Body of pancreas (tissue), 4 donors: ENCODE measurements at regions not wholly inside any gene's neighbourhood (a gene's known extent, or its start where the extent isn't known, plus 50 kb on each side); places are given as distances from the start of the nearest gene placed in this dataset.

Experiments used
- POLR2A ChIP-seq, 3 donors: fragments of 450-650 bp; IDR thresholded peaks; one replicate each; pipeline ENCODE4 v1.6.1; 2016; ENCODE audit warnings: antibody characterized with exemption in 3 of 3, mild to moderate bottlenecking in 2 of 3
- TF ChIP-seq, protein P1 (sequence below), 7 experiments: fragments of 450-650 bp in 4 of 7; fragments of 200-600 bp in 3 of 7; sonication (generic) in 3 of 7; IDR thresholded peaks; one replicate each; pipeline ENCODE4 v1.5.1; 2016 to 2019; ENCODE audit warnings: antibody characterized with exemption in 7 of 7

DNA sequence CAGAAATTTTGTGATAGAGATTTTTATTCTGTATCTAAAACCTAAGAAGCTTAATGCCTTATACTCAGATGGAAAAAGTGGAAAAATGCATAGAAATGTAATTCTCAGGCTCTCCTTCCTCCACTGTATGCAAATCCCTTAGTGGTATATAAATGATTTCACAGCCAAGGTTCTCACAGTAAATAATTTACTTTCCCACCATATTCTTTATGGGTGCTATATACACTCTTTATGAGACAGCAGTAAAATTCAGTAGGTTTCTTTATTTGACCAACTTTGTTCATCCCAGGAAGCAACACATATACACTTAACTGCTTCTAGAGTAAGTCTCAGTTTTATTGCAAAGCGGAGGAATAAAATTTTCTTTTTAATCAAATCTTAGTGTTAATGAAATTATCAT, 1399.7 kb downstream of the PCDH7 start:
- no peak for TF ChIP-seq POLR2A (IDR thresholded peaks at IDR 0.05)
- TF ChIP-seq, protein P1, sequence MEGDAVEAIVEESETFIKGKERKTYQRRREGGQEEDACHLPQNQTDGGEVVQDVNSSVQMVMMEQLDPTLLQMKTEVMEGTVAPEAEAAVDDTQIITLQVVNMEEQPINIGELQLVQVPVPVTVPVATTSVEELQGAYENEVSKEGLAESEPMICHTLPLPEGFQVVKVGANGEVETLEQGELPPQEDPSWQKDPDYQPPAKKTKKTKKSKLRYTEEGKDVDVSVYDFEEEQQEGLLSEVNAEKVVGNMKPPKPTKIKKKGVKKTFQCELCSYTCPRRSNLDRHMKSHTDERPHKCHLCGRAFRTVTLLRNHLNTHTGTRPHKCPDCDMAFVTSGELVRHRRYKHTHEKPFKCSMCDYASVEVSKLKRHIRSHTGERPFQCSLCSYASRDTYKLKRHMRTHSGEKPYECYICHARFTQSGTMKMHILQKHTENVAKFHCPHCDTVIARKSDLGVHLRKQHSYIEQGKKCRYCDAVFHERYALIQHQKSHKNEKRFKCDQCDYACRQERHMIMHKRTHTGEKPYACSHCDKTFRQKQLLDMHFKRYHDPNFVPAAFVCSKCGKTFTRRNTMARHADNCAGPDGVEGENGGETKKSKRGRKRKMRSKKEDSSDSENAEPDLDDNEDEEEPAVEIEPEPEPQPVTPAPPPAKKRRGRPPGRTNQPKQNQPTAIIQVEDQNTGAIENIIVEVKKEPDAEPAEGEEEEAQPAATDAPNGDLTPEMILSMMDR (IDR thresholded peaks at IDR 0.05) = no peak
